ENCODE measurements at regions not wholly inside any gene's neighbourhood (a gene's known extent, or its start where the extent isn't known, plus 50 kb on each side); places are given as distances from the start of the nearest gene placed in this dataset.
"Not testable (repeated sequence)": the region's sequence is repeated elsewhere in the genome, so short reads cannot be mapped to it uniquely, and the experiment has no call there.

DNA sequence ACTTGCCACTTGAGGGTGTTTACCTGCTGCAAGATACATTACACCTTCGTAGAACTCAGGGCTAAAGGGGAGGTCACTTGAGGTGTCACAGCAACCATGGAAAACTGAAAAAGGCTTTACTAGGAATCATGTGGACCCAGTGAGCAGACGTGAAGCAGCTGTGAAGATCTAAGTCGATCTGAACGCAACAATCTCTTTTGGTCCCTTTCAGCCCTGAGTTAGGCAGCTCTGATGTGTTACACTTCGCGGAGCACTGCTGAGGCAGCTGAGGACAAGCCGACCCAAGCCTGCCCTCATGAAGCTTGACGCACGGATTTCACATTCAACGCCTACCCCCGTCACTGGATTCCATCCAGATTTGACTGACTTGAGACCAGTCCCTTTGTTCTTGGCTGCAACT, 75.8 kb upstream of the NPAS2 start:
- no peak for DNase-seq

DNA sequence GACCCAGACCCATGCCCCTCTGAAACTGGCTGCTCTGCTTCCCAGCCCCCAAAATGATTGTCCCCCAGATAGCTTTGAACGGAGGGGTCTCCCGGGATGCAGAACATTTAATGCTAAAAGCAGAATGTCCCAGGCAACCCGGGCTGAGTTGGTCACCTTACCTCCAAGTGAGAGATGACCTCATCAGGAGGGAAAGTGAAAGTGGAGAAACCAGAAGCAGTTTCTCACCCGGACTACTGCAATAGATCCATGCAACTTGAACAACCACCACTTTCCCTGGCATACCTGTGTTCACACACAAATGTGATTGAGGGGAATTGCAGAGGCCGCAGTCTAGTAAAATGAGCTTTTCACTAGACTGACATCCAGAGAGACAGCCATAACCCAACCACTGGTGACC, 75.3 kb upstream of the NPAS2 start:
- no peak for DNase-seq

DNA sequence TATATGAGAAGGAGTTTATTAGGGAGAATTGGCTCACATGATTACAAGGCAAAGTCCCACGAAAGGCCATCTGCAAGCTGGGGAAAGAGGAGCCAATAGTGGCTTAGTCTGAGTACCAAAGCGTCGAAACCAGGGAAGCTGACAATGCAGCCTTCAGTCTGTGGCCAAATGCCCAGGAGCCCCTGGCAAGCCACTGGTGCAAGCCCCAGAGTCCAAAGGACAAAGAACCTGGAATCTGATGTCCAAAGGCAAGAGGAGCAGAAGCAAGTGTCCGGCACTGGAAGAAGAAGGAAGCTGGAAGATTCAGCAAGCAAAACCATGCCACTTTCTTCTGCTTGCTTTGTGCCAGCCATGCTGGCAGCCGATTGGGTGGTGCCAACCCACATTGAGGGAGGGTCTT, 74.3 kb upstream of the NPAS2 start:
- DNase-seq: no peak

- no peak for DNase-seq
These were observed 72.4 kb upstream of the NPAS2 start for GRCh38 chr2:100747551-100747950.

DNA sequence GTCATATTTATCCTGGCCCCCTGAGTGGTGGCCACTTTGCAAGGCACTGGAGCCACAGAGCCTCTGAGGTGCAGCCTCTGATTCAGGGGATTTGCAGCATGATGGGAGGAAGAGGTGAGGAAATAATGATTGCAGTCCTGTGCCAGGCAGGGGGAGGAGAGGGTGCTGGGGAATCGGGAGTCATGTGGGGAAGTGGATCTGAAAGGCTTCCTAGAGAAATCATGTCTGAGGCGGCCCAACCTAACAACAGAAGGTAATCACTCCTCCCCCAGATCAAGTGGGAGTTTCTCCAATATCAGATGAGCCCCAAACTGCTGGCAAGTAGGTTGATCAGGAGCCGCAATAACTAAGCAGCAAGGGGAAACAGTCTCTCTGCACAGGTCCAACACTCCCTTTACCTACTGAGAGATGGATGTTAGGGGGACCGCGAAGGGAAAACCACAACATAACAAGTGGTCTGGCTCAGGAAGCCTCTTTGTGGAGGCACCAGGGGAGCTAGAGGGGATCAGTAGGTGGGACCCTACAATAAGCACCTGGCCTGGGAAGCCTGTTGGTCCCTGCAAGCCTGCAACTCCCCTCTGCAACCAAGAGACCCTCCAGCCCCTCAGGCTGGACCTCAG, 71.8 kb upstream of the NPAS2 start:
- DNase-seq: no peak

- no peak for DNase-seq
These were observed 71.3 kb upstream of the NPAS2 start for GRCh38 chr2:100748673-100749072.

GRCh38 chr2:100749771-100750542, 70.0 kb upstream of the NPAS2 start:
- no peak for DNase-seq

DNA sequence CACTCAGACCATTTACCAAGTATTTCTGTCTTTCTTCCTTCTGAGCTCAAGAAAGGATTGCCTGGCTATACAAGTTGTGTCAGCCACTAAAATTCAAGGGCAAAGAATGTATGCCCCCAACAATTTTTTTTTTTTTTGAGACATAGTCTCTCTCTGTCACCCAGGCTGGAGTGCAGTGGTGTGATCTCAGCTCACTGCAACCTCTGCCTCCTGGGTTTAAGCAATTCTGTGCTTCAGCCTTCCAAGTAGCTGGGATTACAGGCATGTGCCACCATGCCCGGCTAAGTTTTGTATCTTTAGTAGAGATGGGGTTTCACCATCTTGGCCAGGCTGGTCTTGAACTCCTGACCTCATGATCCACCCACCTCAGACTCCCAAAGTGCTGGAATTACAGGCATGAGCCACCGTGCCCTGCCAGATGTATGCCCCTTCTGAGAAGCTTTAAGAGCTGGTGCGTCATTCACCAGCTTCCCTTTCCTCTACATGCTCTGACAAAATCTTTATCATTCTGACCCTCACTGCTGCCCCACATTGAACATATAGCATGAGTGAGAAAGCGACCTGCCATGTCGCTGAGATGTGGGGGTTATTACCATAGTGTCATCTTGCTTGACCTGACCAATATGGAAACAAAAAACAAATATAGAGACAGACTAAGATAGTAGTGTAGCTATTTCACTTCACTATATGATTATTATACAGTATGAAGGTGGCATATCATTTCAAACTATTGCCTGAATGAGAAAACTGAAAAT, 67.9 kb upstream of the NPAS2 start:
- not testable (repeated sequence) for DNase-seq

DNA sequence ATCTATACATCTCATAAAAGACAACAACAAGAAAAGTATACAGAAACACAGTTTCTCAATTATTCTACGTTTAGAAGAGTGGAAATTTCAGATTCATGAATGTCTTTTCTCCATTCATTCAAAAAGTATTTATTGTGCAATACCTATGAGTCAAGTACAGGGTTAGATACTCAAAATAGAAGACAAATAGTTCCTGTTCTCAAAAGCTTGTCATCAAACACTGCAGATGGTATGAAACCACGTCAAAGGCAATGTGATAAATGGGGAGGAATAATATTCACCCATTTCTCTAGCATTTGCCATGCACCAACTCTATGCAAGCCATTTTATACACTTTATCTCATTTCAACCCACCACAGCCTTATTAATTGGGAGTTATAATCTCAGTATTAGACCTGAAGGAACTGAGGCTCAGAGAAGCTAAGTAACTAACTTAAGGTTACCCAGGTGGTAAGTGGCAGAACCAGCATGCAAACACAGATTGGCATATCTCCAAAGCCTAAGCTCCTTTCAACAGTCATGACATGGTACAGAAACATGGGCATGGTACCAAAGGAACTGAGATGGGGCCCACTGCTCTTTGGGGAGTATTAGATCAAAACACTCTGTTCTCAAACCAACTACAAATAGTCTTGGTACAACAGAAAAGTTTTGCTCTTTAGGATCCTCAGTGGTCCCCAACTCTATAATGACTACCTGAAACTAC, 67.2 kb upstream of the NPAS2 start:
- DNase-seq: no peak

DNA sequence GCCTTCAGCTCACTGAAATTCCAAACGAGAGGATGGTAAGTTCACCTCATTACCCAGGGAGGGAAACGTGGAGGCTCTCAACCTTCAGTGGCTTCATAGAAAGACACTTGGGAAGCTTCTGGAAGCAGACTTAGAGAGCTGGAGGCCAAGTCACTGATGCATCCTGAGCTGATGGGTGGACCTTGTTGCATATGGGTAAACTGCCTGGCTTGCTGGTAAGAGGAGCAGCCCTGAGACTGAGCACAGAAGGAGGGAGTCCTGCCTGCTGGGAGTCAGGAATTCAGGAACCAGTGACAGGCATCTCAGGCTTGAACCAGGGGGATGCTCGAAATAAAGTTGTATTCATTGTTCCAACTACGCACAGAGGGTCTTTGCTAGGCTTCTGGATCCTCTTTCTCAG, 66.5 kb upstream of the NPAS2 start:
- no peak for DNase-seq

DNA sequence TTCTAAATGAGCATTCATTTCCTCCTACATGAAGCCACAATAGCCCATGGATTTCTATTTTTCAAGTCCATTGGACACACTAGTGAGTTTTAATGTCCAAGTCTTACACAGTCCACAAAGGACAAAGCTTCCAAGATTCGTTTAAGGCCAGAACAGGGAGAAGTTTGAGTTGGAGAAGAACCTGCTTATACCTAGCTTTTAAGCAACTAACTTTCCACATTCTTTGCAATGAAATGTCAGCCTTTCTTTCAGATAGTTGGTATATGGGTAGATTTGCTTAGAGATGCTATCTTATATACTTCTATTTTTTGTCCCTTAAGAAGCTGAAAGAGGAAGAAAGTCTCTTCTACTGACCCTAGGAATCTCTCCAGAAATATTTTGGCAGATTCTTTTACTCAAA, 66.1 kb upstream of the NPAS2 start:
- DNase-seq: no peak

DNA sequence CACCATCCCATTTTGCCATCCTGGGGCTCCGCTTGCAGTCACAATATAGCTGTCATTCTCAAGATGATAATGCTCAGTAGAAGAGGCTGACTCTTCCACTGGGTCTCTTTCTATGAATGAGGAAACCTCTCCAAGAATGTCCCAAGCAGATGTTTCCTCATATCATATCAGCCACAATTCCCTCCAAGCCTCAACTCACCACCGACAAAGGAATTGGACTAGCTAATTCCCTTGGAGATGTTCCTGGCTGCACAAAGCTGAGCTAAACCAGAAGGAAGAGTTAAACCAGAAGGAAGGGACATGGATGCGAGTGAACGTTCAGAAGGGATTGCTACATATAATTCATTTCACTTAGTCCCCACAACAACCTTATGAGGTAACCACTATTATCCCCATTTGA, 65.0 kb upstream of the NPAS2 start:
- DNase-seq: no peak

GRCh38 chr2:100755441-100755840, 64.5 kb upstream of the NPAS2 start:
- no peak for DNase-seq

- no peak for DNase-seq
These were observed 63.2 kb upstream of the NPAS2 start for GRCh38 chr2:100756704-100757103.

DNA sequence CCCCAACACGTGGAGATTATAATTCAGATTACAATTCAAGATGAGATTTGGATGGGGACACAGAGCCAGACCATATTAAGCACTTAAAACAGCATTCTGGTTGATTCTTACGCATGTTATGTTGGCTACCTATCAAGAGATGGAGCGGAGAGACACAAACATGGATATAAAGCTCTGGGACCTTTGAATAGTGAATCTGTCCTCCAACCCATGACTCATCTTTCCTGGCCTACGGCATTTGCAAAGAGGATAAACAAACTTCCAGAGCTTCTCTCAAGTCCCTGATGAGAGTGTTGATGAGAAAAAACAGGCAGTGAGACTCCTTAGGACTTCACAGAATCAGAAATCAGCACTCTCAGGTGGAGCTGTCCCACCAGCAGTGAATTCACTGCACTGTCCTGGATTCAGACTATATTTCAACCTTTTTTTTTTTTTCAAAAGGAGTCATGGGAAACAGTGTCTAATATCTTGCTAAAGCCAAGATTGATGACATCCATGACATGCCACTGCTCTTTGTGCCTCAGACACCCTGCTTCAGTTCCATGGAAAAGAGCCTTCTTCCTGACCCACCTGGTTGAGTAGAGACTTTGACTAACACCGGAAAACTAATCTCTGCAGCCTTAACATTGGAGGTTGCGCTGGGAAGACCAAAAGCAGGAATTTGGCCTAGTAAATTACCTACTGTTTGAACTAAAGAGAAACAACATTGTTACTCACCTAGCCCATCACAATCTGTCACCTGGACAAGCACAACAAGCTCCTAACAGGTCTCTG, 62.1 kb upstream of the NPAS2 start:
- DNase-seq: no peak

- DNase-seq: no peak
These were observed 60.0 kb upstream of the NPAS2 start for GRCh38 chr2:100759901-100760300.

DNA sequence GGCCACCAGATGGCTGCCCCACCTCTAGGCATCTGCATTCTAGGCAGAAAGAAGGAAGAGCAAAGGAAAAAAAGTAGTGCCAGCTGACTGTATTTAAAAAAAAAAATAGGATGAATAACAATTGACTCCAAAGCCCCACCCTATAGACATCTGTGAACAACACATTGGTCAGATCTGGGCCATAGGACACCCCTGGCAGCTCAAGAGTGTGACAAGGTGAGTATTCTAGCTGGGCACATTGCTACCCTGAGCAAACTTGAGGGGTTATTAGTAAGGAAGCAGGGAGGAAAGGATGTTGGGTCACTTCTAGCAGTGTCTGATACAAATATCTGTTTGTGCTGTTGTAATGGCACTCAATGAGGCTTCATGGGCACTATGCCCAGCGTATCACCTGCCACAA, 58.6 kb upstream of the NPAS2 start:
- DNase-seq: no peak

GRCh38 chr2:100764430-100764829, 55.5 kb upstream of the NPAS2 start:
- DNase-seq: no peak

DNA sequence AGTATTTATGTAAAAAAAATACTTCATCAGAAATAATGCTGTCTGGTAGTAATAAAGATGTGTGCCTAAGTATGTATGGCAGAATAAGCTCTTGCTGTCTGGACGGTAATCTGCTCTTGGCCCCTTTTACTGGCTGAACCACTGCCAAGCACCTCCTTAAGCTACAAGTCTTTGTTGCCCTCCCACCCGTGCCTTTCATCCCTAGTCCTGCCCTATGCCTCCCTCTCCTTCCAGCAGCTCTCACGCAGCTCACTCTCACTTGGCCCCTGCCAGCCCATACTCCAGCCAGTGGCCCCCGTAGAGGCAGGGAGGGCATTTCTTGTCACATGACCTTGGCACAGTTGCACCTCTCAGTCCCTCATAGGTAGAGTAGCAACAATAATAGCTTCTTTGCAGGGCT, 54.5 kb upstream of the NPAS2 start:
- DNase-seq: no peak

DNA sequence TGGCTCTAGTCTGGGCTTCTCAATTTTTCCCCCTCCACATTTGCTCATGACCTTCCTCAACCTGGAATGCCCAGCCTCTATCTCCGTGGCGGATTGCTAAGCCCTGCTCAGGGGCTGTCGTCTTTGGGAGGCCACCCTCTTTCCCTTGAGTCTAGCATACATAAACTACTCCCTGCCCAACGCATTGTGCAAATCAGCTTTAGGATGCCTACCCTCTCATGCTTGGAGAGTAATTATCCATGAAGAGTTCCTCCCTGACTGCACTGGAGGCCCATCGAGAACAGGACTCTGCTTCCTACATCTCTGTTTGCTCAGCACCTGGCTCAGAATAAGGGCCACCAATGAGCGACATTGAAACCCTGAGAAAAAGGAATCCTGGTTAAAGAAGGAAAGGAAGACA, 53.7 kb upstream of the NPAS2 start:
- no peak for DNase-seq

GRCh38 chr2:100766806-100767205, 53.1 kb upstream of the NPAS2 start:
- DNase-seq: no peak

GRCh38 chr2:100767224-100767653, 52.7 kb upstream of the NPAS2 start:
- no peak for DNase-seq
